ENCODE measurements at regions not wholly inside any gene's neighbourhood (a gene's known extent, or its start where the extent isn't known, plus 50 kb on each side); places are given as distances from the start of the nearest gene placed in this dataset.

GRCh38 chr18:24875777-24876176, 415.3 kb downstream of the HRH4 start:
- DNase-seq (ENCODE audit: low read depth in 2 of 3, low spot score in 2 of 3): no peak

- DNase-seq (ENCODE audit: low read depth in 2 of 3, low spot score in 2 of 3): no peak
Observed at GRCh38 chr18:24876266-24876665, 415.8 kb downstream of the HRH4 start.

- no peak for DNase-seq (ENCODE audit: low read depth in 2 of 3, low spot score in 2 of 3)
Observed at GRCh38 chr18:24877066-24877465, 416.6 kb downstream of the HRH4 start.

- no peak for DNase-seq (ENCODE audit: low read depth in 2 of 3, low spot score in 2 of 3)
Observed at GRCh38 chr18:24877546-24877945, 417.1 kb downstream of the HRH4 start.

GRCh38 chr18:24878289-24878688, 417.9 kb downstream of the HRH4 start:
- DNase-seq (ENCODE audit: low read depth in 2 of 3, low spot score in 2 of 3): no peak

- DNase-seq (ENCODE audit: low read depth in 2 of 3, low spot score in 2 of 3): no peak
Observed at GRCh38 chr18:24885276-24885675, 424.8 kb downstream of the HRH4 start.

- no peak for DNase-seq (ENCODE audit: low read depth in 2 of 3, low spot score in 2 of 3)
Observed at GRCh38 chr18:24894880-24895279, 434.4 kb downstream of the HRH4 start.

GRCh38 chr18:24897461-24897860, 437.0 kb downstream of the HRH4 start:
- DNase-seq (ENCODE audit: low read depth in 2 of 3, low spot score in 2 of 3): no peak

- no peak for DNase-seq (ENCODE audit: low read depth in 2 of 3, low spot score in 2 of 3)
Observed at GRCh38 chr18:24910221-24910620, 441.7 kb downstream of the ZNF521 start.

GRCh38 chr18:24913507-24914170, 438.3 kb downstream of the ZNF521 start:
- DNase-seq (ENCODE audit: low read depth in 2 of 3, low spot score in 2 of 3): no peak

GRCh38 chr18:24914171-24914525, 437.8 kb downstream of the ZNF521 start:
- DNase-seq (ENCODE audit: low read depth in 2 of 3, low spot score in 2 of 3): no peak

GRCh38 chr18:24914685-24915084, 437.3 kb downstream of the ZNF521 start:
- DNase-seq (ENCODE audit: low read depth in 2 of 3, low spot score in 2 of 3): no peak

- no peak for DNase-seq (ENCODE audit: low read depth in 2 of 3, low spot score in 2 of 3)
Observed at GRCh38 chr18:24915547-24915946, 436.4 kb downstream of the ZNF521 start.

GRCh38 chr18:24917767-24918166, 434.2 kb downstream of the ZNF521 start:
- DNase-seq (ENCODE audit: low read depth in 2 of 3, low spot score in 2 of 3): no peak

GRCh38 chr18:24918257-24918656, 433.7 kb downstream of the ZNF521 start:
- DNase-seq (ENCODE audit: low read depth in 2 of 3, low spot score in 2 of 3): no peak

GRCh38 chr18:24919181-24919797, 432.7 kb downstream of the ZNF521 start:
- no peak for DNase-seq (ENCODE audit: low read depth in 2 of 3, low spot score in 2 of 3)

GRCh38 chr18:24922491-24922890, 429.5 kb downstream of the ZNF521 start:
- no peak for DNase-seq (ENCODE audit: low read depth in 2 of 3, low spot score in 2 of 3)

GRCh38 chr18:24923138-24923537, 428.8 kb downstream of the ZNF521 start:
- no peak for DNase-seq (ENCODE audit: low read depth in 2 of 3, low spot score in 2 of 3)

GRCh38 chr18:24924066-24924716, 427.8 kb downstream of the ZNF521 start:
- no peak for DNase-seq (ENCODE audit: low read depth in 2 of 3, low spot score in 2 of 3)

- DNase-seq (ENCODE audit: low read depth in 2 of 3, low spot score in 2 of 3): no peak
Observed at GRCh38 chr18:24926649-24927048, 425.3 kb downstream of the ZNF521 start.

- no peak for DNase-seq (ENCODE audit: low read depth in 2 of 3, low spot score in 2 of 3)
Observed at GRCh38 chr18:24928301-24928878, 423.6 kb downstream of the ZNF521 start.

- no peak for DNase-seq (ENCODE audit: low read depth in 2 of 3, low spot score in 2 of 3)
Observed at GRCh38 chr18:24930478-24930877, 421.5 kb downstream of the ZNF521 start.

All from activated CD8-positive, alpha-beta memory T cell treated with anti-CD3 and anti-CD28 coated beads for 48 hours (primary cell).